Epithelial cell of prostate (primary cell): ENCODE measurements at regions not wholly inside any gene's neighbourhood (a gene's known extent, or its start where the extent isn't known, plus 50 kb on each side); places are given as distances from the start of the nearest gene placed in this dataset.

ENCODE experiments used
- DNase-seq: peaks from one replicate; pipeline ENCODE4 v3.0.0-alpha.2; 2011; ENCODE audit warnings: low read depth, low spot score
- H3K27ac ChIP-seq: fragments of 450-650 bp; 2 replicates; pipeline ENCODE4 v1.5.1; 2017; ENCODE audit warnings: mild to moderate bottlenecking

DNA sequence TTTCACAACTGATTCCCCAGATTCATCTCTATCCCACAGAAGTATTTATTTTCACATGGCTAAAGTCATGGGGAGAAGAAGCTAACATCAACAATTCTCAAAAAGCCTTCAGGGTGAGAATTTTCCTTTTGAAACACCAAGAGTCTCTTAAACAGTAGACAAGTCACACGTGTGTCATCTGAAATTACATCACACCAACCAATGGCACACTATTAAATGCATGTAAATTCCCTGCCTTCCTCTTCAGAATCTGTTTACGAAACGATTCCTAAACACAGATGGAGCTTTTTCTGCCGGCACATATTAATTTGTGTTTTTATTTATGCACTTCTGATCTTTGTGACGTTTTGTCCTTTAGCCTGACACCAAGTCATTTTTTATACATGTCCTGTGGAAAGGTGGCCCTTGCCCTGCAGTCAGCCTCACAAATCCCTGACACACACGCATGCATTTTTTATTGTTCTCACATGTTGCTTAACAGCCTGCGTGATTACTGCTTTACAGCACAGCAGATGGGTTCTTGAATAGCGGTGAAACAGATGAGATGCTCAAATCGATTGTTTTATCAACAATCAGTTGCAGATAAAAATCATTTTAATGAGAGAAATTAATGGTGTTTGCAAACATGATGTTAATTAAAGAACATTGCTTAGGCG is 735.9 kb upstream of the TENM3 start:
- no peak overlapping the region for H3K27ac ChIP-seq
- no peak for DNase-seq

DNA sequence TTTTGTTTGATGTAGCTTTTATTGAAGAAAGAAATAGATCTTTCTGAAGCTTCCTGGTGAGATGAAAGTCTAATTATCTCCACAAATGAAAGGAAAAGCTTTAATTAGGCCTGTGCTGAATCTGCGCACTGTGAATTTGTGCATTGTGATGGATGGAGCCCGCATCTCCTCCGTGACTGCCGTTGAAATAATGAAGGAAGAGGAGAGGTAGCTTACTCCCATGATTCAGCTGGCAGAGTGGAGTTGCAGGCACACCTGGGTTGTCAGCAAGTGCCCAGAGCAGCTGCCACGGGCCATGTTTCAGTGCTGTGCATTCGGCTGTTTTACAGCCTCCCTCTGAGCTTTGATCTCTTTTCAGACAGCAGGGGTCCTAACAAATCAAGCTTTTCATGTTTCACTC is 735.3 kb upstream of the TENM3 start:
- DNase-seq: no peak
- H3K27ac ChIP-seq: no peak overlapping the region

DNA sequence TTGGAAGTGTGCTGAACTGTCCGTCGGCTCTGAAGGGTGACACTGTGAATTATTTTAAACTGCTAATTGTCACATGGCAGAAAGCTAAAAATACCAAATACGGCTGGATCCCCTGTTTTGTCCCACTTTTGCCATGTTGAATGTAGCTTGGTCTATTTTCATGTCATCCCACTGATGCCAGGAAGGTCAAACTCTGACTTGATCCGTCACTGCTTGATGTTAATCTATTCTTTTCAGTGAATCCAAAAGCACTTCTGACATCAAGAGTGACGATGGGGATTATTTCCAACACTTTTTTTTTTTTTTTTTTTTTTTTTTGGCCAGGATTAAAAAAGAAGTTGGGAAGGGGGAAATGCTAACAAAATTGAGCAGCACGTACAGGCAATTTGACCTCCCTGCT is 734.6 kb upstream of the TENM3 start:
- DNase-seq: no peak
- no peak overlapping the region for H3K27ac ChIP-seq

DNA sequence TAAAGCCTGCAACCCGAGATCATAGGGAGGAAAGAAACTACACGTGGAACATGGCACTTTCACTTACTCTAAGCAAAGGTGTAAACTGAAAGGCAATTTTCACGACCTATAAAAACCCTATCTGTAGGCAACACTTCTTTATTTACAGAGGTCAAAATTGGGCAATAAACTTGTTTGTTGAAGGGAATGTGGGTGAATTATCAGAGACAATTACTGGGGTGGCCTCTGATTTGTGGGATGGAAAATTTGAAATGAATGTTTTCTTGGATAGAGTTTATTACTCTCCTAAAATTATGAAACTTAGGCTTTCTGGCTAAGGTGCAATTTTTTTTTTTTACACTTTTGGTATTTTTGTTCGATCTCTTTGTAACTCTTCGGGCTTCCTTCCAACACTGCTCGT is 734.1 kb upstream of the TENM3 start:
- no peak overlapping the region for H3K27ac ChIP-seq
- DNase-seq: no peak

DNA sequence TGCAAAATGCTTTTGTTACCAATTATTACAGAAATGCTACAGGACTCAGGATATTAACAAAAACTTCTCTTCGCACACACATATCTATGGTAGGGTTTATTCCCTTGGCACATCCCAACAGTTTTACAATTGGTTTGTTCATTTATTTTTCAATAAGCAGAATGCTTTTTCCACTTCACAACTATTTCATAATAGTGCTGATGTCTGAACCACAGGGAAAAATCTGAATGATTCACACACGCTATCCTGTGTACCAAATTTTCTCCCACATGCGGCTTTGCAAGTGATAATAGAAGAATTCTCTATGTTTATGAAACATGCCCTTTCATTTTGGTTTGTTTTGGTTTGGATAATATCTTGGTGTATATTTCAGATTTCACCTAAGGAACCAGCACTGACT is 725.7 kb upstream of the TENM3 start:
- no peak overlapping the region for H3K27ac ChIP-seq
- DNase-seq: no peak

DNA sequence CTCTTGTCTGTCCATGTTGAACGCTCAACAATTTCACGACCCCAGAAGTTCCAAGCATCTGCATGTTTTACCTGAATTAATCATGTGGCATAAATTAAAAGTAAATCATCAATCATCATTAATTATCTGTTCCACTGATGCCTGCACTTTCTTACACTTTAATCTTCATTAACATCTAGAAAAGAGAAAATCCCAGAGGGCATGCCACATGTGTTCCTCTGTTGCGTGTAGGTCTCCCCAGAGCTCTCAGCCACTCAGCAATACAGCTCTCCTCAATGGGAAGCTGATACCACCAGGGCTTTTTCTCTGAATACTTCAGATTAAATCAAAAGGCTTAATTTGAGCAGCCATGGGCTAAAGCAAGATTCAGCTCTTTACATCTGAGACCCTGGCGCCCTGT is 722.4 kb upstream of the TENM3 start:
- DNase-seq: no peak
- H3K27ac ChIP-seq: no peak overlapping the region

DNA sequence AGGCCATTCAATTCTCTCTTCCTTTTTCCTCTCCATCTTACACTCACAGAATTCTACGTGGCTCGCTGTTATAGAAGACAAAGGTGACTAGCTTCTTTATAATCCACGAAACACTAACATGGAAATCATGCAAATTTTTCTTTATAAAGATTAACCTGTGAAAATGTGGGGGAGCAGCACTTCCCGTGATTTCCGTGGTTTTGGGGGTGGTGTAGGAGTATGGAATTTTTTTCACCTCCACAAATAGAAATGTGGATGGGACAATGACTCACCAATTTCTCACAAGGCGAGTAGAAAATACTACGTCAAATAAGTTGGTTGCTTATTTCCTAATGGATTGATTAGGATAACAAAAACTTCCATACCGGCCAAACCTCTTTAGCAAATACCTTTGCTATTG is 719.2 kb upstream of the TENM3 start:
- DNase-seq: no peak
- H3K27ac ChIP-seq: no peak overlapping the region

DNA sequence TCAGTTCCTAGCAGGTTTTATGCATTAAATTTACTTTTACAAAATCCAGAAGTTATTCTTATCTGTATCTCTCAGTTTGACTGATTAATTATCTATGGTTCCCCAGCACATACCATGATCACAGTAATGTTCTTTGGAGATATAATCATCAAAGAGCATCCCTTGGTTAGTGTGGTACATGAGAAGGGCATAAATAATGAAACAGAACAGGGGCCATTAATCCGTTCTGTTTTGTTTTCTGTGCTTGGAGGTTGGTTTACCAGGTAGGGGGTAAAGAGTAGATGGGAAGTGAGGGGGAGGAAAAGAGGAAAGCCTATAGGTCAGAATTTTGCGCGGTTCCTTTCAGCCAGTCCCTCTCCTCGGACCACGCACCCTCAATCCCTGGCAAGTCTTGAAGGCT is 718.7 kb upstream of the TENM3 start:
- H3K27ac ChIP-seq: no peak overlapping the region
- no peak for DNase-seq

DNA sequence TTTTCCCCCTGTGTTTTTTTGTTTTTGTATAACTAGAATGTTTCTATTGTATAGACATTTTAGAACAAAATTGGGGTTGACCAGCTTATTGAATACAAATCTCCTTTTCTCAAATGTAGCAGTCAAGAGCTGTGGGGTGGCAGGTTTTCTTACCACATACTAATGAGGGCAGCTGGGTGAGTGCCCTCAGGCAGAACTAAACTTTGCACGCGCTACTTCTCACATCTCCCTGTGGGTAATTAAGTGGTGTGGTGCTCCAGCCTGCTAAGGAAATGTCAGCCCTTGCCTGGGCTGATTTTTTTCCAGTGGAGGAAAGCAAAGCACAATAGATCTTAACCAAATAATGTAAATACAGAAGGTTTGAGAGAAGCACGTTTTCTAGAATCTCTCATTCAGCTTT is 717.6 kb upstream of the TENM3 start:
- DNase-seq: no peak
- H3K27ac ChIP-seq: no peak overlapping the region

DNA sequence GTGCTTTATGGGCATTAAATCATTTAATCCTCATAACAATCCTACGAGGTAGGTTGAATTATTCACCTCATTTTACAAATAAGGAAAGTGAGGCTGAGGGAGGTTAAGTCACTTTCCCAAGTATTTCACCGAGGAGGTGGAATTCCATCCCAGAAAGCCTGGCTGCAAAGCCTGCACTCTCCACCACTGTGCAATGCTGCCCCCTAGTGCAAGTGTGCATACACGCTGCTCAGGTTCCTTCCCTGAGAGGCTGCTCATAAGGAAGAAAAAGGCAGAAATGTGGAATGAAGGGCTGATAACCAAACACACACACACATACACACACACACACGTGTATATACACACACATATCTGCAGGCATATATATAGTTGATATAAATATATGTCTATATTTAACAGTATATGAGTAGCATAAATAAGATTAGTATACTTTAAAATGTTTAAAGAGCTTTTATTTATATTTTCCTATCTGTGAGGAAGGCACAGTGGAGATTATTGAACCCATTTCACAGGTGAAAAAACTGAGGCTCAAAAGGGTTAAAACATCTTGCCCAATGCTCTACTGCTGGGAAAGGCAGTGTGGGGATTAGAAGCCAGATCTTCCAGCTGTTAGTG is 714.5 kb upstream of the TENM3 start:
- no peak for DNase-seq

DNA sequence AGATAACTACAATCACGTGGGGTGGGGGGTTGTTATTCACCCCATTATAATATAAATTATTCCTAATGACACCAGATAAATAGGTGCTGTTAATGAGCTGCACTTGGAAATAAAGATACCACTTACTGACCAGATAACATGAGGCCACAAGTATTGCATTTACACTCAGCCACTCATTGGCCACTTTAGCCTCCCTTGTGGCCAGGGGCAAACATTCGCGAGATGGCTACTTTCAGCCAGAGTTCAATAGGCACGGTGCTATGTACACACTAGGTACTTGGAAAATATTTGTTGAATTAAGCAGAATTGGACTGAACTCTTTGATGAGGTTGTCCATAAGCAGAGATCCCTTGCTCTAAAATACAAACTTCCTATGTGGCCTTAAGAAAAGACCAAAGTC is 713.7 kb upstream of the TENM3 start:
- no peak for DNase-seq
- H3K27ac ChIP-seq: no peak overlapping the region

More for the DNA sequence above, 714.5 kb upstream of the TENM3 start:
- no peak overlapping the region for H3K27ac ChIP-seq

DNA sequence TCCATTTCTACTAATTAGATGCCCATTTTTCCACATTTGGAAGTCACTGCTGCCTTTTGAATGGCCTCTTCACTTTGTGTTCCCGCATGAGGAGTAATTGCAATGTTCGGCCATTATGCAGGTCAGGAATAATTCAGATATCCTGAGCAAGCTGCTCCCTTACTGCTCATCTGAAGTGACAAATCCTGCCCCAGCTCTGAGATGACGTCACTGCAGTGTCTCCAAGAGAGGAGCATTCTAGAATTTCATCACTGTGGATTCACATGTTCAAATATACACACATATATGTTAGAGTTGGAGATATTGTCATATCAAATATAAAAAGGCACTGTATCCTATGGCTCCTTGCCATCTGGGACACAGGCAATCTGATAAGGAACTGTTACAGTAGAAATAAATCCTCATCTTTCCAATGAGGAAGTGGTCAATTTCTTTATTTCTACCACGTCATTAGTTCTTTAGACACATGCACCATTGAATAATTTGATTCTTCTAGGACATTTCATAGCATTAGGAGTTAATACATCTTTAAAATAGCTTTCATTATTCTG is 706.9 kb upstream of the TENM3 start:
- DNase-seq: no peak
- H3K27ac ChIP-seq: no peak overlapping the region

DNA sequence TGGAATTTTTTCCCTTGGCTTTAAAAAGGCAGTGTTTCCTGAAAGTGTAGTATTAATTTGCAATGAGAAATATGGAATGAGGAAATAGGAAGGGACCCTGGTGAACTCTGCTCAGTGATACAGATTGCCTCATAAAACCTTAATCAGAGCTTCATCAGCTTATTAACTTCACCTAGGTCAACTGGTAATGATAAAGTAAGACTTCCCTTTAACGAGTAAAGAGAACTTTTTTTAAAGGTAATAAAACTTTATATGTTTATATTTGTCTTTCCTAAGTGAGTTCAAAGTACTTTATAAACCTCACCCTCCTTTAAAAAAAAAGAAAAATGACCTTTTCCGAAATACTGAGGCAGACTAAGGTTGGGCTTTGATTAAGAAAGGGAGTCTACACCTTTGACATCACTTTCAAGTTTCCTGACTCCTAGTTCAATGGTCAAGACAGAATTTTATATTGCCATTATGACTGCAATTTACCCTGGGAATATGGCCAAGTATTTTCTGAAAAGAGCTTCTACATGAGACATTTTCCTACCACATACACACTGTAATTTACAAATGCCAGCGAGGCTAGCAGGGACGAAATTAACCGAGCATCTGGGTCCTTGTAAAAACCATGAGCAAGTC is 706.3 kb upstream of the TENM3 start:
- H3K27ac ChIP-seq: no peak overlapping the region
- DNase-seq: no peak

DNA sequence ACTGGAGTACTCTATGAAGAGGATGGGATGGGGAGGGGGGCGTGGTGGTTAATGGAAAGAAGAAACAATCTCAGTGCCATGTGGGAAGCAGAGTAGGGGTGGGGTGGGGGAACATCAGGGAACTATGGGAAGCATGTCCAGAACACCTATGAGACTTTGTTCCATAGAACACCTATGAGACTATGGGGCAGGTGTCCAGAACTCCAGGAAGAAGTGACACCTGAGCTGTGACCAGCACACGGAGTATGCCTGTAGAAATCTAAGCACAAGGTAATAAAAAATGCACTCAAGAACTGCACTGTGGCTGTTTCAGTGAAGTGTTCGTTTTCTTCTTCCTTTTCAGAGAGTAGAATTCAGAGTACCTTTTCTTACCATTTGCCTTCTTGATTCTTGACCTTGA is 704.8 kb upstream of the TENM3 start:
- no peak for DNase-seq
- no peak overlapping the region for H3K27ac ChIP-seq

DNA sequence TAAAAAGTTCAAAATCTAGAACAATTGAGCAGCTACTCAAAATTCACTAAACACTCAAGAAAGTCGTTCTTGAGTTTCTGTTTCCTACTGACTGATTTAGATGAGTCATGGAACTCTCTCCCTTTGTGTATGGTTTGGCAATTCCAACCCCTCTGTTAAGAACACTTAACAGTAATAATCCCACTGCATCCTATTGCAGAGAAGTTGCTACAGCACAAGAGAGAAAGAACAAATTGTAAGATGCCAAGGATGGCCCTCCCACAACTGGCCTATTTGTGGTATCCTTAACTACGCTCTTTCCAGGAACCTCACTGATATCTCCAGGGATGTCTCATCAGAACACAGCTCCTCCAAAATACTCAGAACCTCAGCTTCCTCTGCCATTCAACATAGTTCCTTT is 701.8 kb upstream of the TENM3 start:
- no peak for DNase-seq
- H3K27ac ChIP-seq: no peak overlapping the region

DNA sequence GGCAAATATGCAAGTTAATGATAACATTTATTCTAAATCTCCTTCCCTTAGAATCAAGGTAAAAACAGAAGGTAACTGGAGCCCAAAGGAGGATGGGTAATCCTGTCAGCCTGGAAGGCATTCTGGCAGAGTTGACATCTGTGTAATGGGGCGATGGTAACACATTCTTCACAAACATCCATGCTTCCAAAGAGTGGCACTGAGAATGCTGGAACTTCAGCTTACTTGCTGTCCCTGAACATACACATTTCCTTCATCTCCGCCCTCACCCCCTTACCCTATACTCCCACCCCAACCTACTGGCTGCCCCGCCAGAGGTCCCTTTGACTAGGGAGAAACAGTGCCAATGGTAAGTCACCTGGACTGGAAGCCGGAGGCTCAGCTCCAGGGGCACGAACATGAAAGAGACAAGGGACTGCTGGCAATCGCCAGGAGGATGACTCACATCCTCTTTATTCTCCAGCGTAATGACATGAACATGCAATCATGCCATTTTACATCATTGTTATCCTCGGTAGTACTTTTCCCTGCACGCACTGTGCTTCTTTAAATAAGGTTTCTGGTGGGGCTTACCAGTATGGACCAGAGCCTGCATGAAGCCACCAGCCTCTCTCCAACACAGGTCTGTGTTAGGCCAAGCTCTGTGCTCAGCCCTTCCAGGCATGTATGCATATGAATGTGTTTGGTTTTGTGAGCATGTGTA is 694.2 kb upstream of the TENM3 start:
- peak overlapping the region; percentile 80 for H3K27ac ChIP-seq
- peak; percentile 29 for DNase-seq

DNA sequence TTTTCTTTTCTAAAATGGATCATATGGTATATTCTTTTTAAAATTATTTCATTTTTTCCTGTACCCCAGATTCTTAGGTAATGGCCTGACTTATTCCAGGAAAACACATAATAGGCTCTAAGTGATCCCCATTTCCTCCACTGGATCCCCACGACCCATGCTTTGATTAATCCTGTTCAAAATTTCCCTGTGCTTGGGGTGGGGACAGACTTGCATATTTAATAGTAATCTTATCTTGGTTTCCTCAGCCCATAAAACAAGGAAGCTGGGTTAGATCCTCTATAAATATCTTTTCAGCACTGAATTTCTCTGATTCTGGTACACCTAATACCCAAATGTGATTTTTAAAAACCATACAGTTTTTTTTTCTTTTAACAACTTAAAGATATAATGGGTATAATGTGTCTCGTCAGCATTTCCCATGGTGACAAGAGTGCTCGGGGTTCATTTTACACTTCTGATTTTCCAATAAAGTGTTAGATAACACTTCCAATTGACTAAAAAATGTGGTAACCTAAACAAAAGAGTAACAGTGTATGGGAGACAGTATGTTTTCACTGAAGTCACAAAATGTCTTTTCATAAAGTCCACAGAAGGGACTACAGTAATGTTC is 693.5 kb upstream of the TENM3 start:
- H3K27ac ChIP-seq: peak overlapping the region; percentile 80
- no peak for DNase-seq

DNA sequence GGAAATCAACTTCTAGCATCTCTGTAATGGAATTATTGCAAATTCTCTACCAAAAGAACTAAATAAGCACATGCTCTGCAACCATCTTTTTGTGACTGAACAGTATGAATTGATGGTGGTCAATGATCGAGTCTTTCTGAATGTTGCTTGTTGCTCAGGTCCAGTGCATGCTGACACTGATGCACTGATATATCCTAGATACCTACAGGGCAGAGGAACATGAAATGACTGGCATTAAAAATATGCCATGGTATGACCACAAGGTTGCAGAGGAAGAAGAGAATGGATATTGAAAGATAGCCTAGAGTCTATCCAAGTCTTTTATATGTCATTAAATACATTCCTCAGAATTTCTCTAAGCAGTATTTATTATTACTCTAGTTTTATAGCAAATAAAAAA is 692.8 kb upstream of the TENM3 start:
- H3K27ac ChIP-seq: peak overlapping the region; percentile 80
- no peak for DNase-seq

DNA sequence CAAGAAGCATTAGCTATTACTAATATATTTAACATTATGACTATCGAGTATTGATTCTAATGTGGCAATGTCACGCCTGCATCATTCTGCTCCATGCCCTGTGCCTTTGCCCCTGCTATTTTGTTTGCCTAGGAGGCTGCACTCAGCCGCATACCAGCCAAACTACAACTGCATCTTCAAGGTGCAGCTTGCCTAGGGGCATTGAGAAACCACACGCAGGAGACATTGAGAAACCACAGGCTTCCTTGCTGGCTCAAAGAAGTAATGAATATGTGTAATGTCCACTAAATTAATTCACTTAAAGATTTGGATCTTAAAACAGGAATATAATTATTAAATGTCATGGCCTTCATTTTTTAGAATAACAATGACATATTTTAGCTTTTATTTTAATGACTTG is 683.6 kb upstream of the TENM3 start:
- DNase-seq: peak; percentile 29
- no peak overlapping the region for H3K27ac ChIP-seq

DNA sequence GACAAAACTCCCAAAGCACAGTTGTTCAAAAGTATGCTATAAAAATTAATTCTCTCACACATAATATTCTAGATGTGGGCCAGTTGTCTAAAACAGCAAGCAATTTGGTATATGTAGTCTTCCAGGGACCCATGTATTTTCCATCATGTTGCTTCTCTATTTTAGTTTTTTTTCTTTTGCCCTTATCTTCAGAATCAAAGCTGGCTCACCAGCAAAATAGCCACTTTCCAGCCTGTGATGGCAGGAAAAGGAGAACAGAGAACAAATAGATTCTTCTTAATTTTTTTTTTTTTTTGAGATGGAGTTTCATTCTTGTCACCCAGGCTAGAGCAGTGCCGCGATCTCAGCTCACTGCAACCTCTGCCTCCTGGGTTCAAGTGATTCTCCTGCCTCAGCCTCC is 680.8 kb upstream of the TENM3 start:
- H3K27ac ChIP-seq: no peak overlapping the region
- DNase-seq: no peak

DNA sequence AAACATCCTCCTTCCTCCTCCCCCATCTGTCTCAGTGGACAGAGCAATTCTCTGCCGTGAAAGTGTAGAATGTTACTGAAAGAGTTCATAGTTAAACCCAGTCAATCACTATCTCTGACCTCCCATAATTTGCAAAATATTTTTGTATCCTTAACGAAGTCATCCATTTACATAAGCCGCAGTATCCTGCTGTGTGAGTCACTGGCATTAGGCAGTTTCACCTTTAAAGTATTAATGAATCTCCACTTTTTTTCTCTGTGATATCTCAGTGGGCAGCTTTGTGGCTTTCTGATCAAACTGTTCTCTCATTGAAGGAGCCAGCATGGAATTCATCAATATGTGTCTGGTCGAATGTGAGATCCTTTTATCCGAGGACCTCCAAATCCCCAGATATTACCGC is 678.6 kb upstream of the TENM3 start:
- DNase-seq: no peak

More for the DNA sequence above, 678.6 kb upstream of the TENM3 start:
- H3K27ac ChIP-seq: no peak overlapping the region
